ENCODE measurements at regions not wholly inside any gene's neighbourhood (a gene's known extent, or its start where the extent isn't known, plus 50 kb on each side); places are given as distances from the start of the nearest gene placed in this dataset.

- TF ChIP-seq GATA2 (IDR thresholded peaks at IDR 0.05; ENCODE audit: low read depth, low read length) (no peak), GATA3 (IDR thresholded peaks at IDR 0.05; ENCODE audit: low read depth, low read length) (no peak)
Observed at GRCh38 chr3:94206291-94206690, 143.4 kb downstream of the NSUN3 start.
